CD4-positive, alpha-beta T cell (primary cell): ENCODE measurements at regions not wholly inside any gene's neighbourhood (a gene's known extent, or its start where the extent isn't known, plus 50 kb on each side); places are given as distances from the start of the nearest gene placed in this dataset.
"Not testable (repeated sequence)": the region's sequence is repeated elsewhere in the genome, so short reads cannot be mapped to it uniquely, and the experiment has no call there.

Source experiments
- ATAC-seq: fragments of 200-7000 bp; cut with Tn5 transposase; one replicate; pipeline ENCODE4 v1.10.0; 2022; ENCODE audit warnings: mild to moderate bottlenecking; ENCODE audit not compliant: poor library complexity
- CTCF ChIA-PET: fragments of 350-600 bp; sonication (Branson Sonifier 250); formaldehyde crosslinking; loops from one replicate; lab custom pipeline; 2021; ENCODE audit warnings: antibody characterized with exemption, inconsistent platforms; lab: Charles Lee
- POLR2A ChIA-PET: fragments of 350-600 bp; sonication (Branson Sonifier 250); formaldehyde crosslinking; loops from one replicate; lab custom pipeline; 2021; ENCODE audit warnings: antibody characterized with exemption, inconsistent platforms; lab: Charles Lee
- DNase-seq, 14 experiments: peaks; one replicate each; pipeline ENCODE4 v3.0.0-alpha.2; 2013 to 2020; ENCODE audit warnings: mixed read lengths in 2 of 14
- H3K27ac ChIP-seq, 2 donors: one replicate each; pipeline versions ENCODE4 v1.5.1 to v1.7.0; 2013; ENCODE audit warnings: low read length in 2 of 2, low read depth in 1 of 2, mild to moderate bottlenecking in 1 of 2
- H3K27me3 ChIP-seq, 2 experiments: 1 replicate in 1 of 2; 2 replicates in 1 of 2; pipeline versions ENCODE4 v1.6.1 to v1.7.0; 2013; ENCODE audit warnings: low read length in 2 of 2, control low read depth in 1 of 2, mild to moderate bottlenecking in 1 of 2, moderate library complexity in 1 of 2; ENCODE audit not compliant: insufficient read depth in 2 of 2, control insufficient read depth in 1 of 2
- H3K36me3 ChIP-seq: one replicate; pipeline ENCODE4 v1.6.1; 2013; ENCODE audit warnings: low read length, control low read depth; ENCODE audit not compliant: insufficient read depth
- H3K4me1 ChIP-seq: one replicate; pipeline ENCODE4 v1.6.1; 2013; ENCODE audit warnings: low read length, control low read depth; ENCODE audit not compliant: insufficient read depth
- H3K4me3 ChIP-seq: one replicate; pipeline ENCODE4 v1.5.1; 2013; ENCODE audit warnings: mild to moderate bottlenecking, low read length, moderate library complexity
- H3K9me3 ChIP-seq, 2 experiments: 1 replicate in 1 of 2; 2 replicates in 1 of 2; pipeline versions ENCODE4 v1.6.1 to v1.7.0; 2013; ENCODE audit warnings: low read length in 2 of 2, mild to moderate bottlenecking in 2 of 2, control low read depth in 1 of 2, moderate library complexity in 1 of 2; ENCODE audit not compliant: control insufficient read depth in 1 of 2, insufficient read depth in 1 of 2
- H3K27ac Mint-ChIP-seq: one replicate; pipeline ENCODE4 v1.8.0; 2020; ENCODE audit warnings: mixed read lengths
- H3K27me3 Mint-ChIP-seq: one replicate; pipeline ENCODE4 v1.8.0; 2021; ENCODE audit warnings: mixed read lengths
- H3K36me3 Mint-ChIP-seq: one replicate; pipeline ENCODE4 v1.8.0; 2021; ENCODE audit warnings: low read depth, mixed read lengths
- H3K4me1 Mint-ChIP-seq: one replicate; pipeline ENCODE4 v1.8.0; 2021; ENCODE audit warnings: low read depth, mixed read lengths
- H3K4me3 Mint-ChIP-seq: one replicate; pipeline ENCODE4 v1.8.0; 2020; ENCODE audit warnings: mild to moderate bottlenecking, mixed read lengths
- H3K9me3 Mint-ChIP-seq: one replicate; pipeline ENCODE4 v1.8.0; 2020; ENCODE audit warnings: mixed read lengths
- CTCF ChIP-seq: fragments of 200-600 bp; IDR thresholded peaks from one replicate; pipeline ENCODE4 v1.8.0; 2022; ENCODE audit warnings: antibody characterized with exemption, mild to moderate bottlenecking
- intact Hi-C, 2 experiments: fragments of 100-400 bp; cut with DNase I in 1 of 2; cut with micrococcal nuclease in 1 of 2; formaldehyde crosslinking; loops; one replicate each; pipeline versions ENCODE4 v1.15.1 to v1.9.0; 2023 to 2025; cut with DNase I, micrococcal nuclease

- Mint-ChIP-seq H3K4me1 (no peaks in the 10 kb centered on the region), H3K4me3 (no peak overlapping the region), H3K9me3 (peaks cover 4% of the 10 kb centered on the region), H3K27ac (no peak overlapping the region), H3K27me3 (no peaks in the 10 kb centered on the region), H3K36me3 (no peaks in the 10 kb centered on the region)
- Histone ChIP-seq H3K4me1 (no peaks in the 10 kb centered on the region), H3K36me3 (no peaks in the 10 kb centered on the region), H3K4me3 (no peak overlapping the region), H3K27me3 (no peaks in the 10 kb centered on the region), H3K27ac (no peak overlapping the region), H3K9me3 (peaks cover 0 to 4% of the 10 kb centered on the region in 2 experiments)
- CTCF ChIA-PET = no interaction called here
- intact Hi-C loops = no loop called here
- POLR2A ChIA-PET = no interaction called here
- DNase-seq = no peak
- no peak for TF ChIP-seq CTCF
- no peak for ATAC-seq
These were observed 97.6 kb upstream of the TCF4 start for GRCh38 chr18:55685638-55686037.

DNA sequence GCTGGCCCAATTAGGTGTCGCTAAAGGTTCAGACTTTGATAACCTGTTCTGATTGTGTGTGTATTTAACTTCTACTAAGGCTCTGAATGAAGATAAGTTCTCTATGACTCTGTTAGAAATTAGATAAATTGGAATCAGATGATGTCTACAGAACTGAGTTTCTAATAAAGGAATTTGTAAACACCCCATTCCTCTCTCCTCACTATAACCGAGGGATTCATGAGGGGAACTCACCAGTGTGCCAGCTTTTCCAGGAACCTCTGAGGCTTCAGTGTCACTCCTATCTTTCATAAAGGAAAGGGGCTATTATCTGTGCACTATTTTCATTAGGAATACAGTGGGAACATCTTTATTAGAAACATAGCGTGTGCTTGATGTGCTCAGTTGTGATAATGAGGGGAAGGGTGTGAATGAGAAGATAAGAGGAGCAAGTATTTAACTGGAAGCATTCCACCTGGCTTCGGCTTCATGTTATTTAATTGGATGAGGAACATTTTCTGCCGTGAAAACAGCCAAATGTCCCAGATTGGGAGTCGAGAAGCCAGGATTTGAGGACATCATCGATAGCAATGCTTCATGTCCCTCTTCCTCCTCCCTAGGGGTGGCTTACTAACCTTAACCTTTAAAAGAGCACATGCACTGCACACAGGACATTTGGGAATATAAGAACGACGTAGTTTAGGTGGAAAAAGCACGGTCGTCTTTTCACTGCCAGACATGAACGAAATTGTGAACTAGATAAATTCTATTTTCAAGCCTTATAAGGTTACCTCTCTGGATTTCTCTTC, 84.8 kb upstream of the TCF4 start:
- intact Hi-C loops = no loop called here
- CTCF ChIA-PET = no interaction called here
- TF ChIP-seq CTCF = no peak

DNA sequence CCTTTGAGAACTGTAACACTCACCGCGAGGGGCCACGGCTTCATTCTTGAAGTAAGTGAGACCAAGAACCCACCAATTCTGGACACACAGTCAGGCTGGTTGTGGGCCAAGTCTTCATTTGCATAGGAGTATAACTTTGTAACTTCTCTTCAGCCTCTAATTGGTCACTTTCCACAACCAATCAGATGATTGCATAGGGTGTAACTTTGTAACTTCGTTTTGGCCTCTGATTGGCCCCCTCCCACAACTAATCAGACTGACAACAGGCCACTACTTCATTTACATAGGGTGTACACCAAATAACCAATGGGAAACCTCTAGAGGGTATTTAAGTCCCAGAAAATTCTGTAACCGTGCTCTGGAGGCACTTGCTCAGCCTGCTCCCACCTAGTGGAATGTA, 77.5 kb upstream of the TCF4 start:
- Mint-ChIP-seq H3K27ac (no peak overlapping the region), H3K4me3 (no peak overlapping the region), H3K36me3 (no peaks in the 10 kb centered on the region), H3K27me3 (no peaks in the 10 kb centered on the region), H3K9me3 (no peaks in the 10 kb centered on the region), H3K4me1 (no peaks in the 10 kb centered on the region)
- H3K36me3 ChIP-seq = no peaks in the 10 kb centered on the region
- TF ChIP-seq CTCF = no peak
- DNase-seq = no peak
- ChIA-PET CTCF (no interaction called here), POLR2A (no interaction called here)
- no peaks in the 10 kb centered on the region for H3K27me3 ChIP-seq
- no peak for ATAC-seq
- H3K27ac ChIP-seq = no peak overlapping the region
- no peak overlapping the region for H3K4me3 ChIP-seq
- H3K4me1 ChIP-seq = no peaks in the 10 kb centered on the region
- intact Hi-C loops = no loop called here
- H3K9me3 ChIP-seq = peaks cover 0 to 23% of the 10 kb centered on the region in 2 experiments

More for the DNA sequence above, 84.8 kb upstream of the TCF4 start:
- DNase-seq (no peak), ATAC-seq (no peak)
- Mint-ChIP-seq H3K4me3 (no peak overlapping the region), H3K9me3 (peaks cover 6% of the 10 kb centered on the region), H3K27ac (no peak overlapping the region), H3K4me1 (no peaks in the 10 kb centered on the region), H3K27me3 (no peaks in the 10 kb centered on the region), H3K36me3 (no peaks in the 10 kb centered on the region)
- no peaks in the 10 kb centered on the region for H3K9me3 ChIP-seq
- POLR2A ChIA-PET = no interaction called here
- H3K27ac ChIP-seq = no peak overlapping the region
- no peaks in the 10 kb centered on the region for H3K27me3 ChIP-seq
- no peaks in the 10 kb centered on the region for H3K36me3 ChIP-seq
- H3K4me1 ChIP-seq = no peaks in the 10 kb centered on the region
- H3K4me3 ChIP-seq = no peak overlapping the region

DNA sequence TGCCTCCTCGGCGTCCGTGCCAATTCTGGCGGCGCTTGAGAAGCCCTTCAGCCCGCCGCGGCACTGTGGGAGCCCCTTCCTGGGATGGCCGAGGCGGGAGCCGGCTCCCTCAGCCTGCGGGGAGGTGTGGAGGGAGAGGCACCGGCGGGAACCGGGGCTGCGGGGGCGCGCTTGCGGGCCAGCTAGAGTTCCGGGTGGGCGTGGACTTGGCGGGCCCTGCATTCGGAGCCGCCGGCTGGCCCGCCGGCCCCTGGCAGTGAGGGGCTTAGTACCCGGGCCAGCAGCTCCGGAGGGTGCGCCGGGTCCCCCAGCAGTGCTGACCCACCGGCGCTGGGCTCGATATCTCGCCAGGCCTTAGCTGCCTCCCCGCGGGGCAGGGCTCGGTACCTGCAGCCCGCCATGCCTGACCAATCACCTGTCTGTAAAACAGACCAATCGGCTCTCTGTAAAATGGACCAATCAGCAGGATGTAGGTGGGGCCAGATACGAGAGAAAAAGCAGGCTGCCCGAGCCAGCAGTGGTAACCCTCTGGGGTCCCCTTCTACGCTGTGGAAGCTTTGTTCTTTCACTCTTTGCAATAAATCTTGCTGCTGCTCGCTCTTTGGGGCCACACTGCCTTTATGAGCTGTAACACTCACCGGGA, 76.9 kb upstream of the TCF4 start:
- H3K4me3 Mint-ChIP-seq, H3K27ac ChIP-seq, H3K4me1 Mint-ChIP-seq, POLR2A ChIA-PET, ATAC-seq, H3K4me1 ChIP-seq, H3K36me3 ChIP-seq, H3K27me3 Mint-ChIP-seq, intact Hi-C loops, H3K9me3 Mint-ChIP-seq, CTCF ChIA-PET, H3K4me3 ChIP-seq, H3K36me3 Mint-ChIP-seq, H3K27me3 ChIP-seq, H3K27ac Mint-ChIP-seq: not testable (repeated sequence)
- DNase-seq = peak in 1 of 14 experiments; percentile 5
- H3K9me3 ChIP-seq = peaks cover 0 to 23% of the 10 kb centered on the region in 2 experiments
